Endothelial cell of umbilical vein (primary cell): ENCODE measurements at regions not wholly inside any gene's neighbourhood (a gene's known extent, or its start where the extent isn't known, plus 50 kb on each side); places are given as distances from the start of the nearest gene placed in this dataset.

Source experiments
- CTCF ChIP-seq, 2 donors: IDR thresholded peaks; 1 replicate in 1 of 2; 2 replicates in 1 of 2; pipeline ENCODE4 v1.5.1; 2011; ENCODE audit warnings: low read length in 2 of 2, mild to moderate bottlenecking in 2 of 2, moderate library complexity in 2 of 2, control low read depth in 1 of 2, inconsistent platforms in 1 of 2, low read depth in 1 of 2; ENCODE audit not compliant: insufficient read depth in 1 of 2; ENCODE audit errors: extremely low read depth in 1 of 2
- EZH2 ChIP-seq: IDR thresholded peaks from 2 replicates; pipeline ENCODE4 v1.6.1; 2012; ENCODE audit warnings: borderline replicate concordance, low read depth, mild to moderate bottlenecking, moderate library complexity, low read length, inconsistent platforms; ENCODE audit not compliant: severe bottlenecking
- MAX ChIP-seq: IDR thresholded peaks from 2 replicates; pipeline ENCODE4 v1.6.1; 2011; ENCODE audit not compliant: insufficient read depth, insufficient read length
- MYC ChIP-seq: IDR thresholded peaks from one replicate; pipeline ENCODE4 v1.6.1; 2011; ENCODE audit warnings: mild to moderate bottlenecking, low read depth, low read length
- POLR2A ChIP-seq: IDR thresholded peaks from 2 replicates; pipeline ENCODE4 v1.6.1; 2012; ENCODE audit warnings: low read depth, mild to moderate bottlenecking, control low read depth, low read length

- TF ChIP-seq MAX (no peak), POLR2A (no peak), CTCF (IDR thresholded peaks at IDR 0.05; ENCODE audit: extremely low read depth in 1 of 2, insufficient read depth in 1 of 2, low read depth in 1 of 2, low read length in 2 of 2) (no peak), EZH2 (no peak), MYC (no peak)
Measured at GRCh38 chr1:182240085-182240484, 151.5 kb downstream of the GLUL start.
